H1 (cell line): ENCODE measurements at regions not wholly inside any gene's neighbourhood (a gene's known extent, or its start where the extent isn't known, plus 50 kb on each side); places are given as distances from the start of the nearest gene placed in this dataset.

Experiments used
- CTCF ChIA-PET: fragments of 300-600 bp; sonication (Branson Sonifier 250); formaldehyde crosslinking; loops from one replicate; lab custom pipeline; 2021; ENCODE audit not compliant: partially characterized antibody; lab: Charles Lee
- POLR2A ChIA-PET: fragments of 300-600 bp; sonication (Branson Sonifier 250); formaldehyde crosslinking; loops from one replicate; lab custom pipeline; 2021; ENCODE audit warnings: inconsistent platforms; ENCODE audit not compliant: partially characterized antibody; lab: Charles Lee
- DNase-seq, 2 experiments: peaks; one replicate each; pipeline versions ENCODE4 v3.0.0 to v3.0.0-alpha.2; 2010 to 2022; ENCODE audit warnings: low spot score in 2 of 2, low read depth in 1 of 2, mixed read lengths in 1 of 2
- FAIRE-seq: peaks from 2 replicates; lab custom pipeline; 2011; peaks lifted over from hg19 to GRCh38; lab: Jason Lieb, UNC
- H2AFZ ChIP-seq: 2 replicates; pipeline ENCODE4 v1.8.1; 2012; ENCODE audit warnings: low read length, inconsistent platforms
- H2AK5ac ChIP-seq: 2 replicates; pipeline ENCODE4 v1.6.1; 2013; ENCODE audit warnings: low read depth, low read length
- H2BK120ac ChIP-seq: replicated peaks from 2 replicates; pipeline ENCODE3; 2013; ENCODE audit warnings: low read depth, low read length, inconsistent platforms
- H2BK12ac ChIP-seq: 2 replicates; pipeline ENCODE4 v1.6.1; 2013; ENCODE audit warnings: low read depth, low read length
- H2BK15ac ChIP-seq: 2 replicates; pipeline ENCODE4 v1.6.1; 2013; ENCODE audit warnings: low read length
- H2BK20ac ChIP-seq: 2 replicates; pipeline ENCODE4 v1.6.1; 2013; ENCODE audit warnings: low read length
- H2BK5ac ChIP-seq: 2 replicates; pipeline ENCODE4 v1.6.1; 2013; ENCODE audit warnings: low read depth, low read length
- H3K14ac ChIP-seq: 2 replicates; pipeline ENCODE4 v1.6.1; 2013; ENCODE audit warnings: inconsistent platforms; ENCODE audit not compliant: insufficient read length
- H3K18ac ChIP-seq: 2 replicates; pipeline ENCODE4 v1.6.1; 2013; ENCODE audit warnings: low read length; ENCODE audit errors: extremely low read depth
- H3K23ac ChIP-seq: 2 replicates; pipeline ENCODE4 v1.6.1; 2013; ENCODE audit warnings: inconsistent platforms; ENCODE audit not compliant: insufficient read length
- H3K23me2 ChIP-seq: 2 replicates; pipeline ENCODE4 v1.6.1; 2013; ENCODE audit warnings: low read depth, low read length
- H3K27ac ChIP-seq: 2 replicates; pipeline ENCODE4 v1.6.1; 2011; ENCODE audit warnings: low read depth, low read length, inconsistent platforms
- H3K27me3 ChIP-seq, 4 experiments: replicated peaks in 1 of 4; 1 replicate in 1 of 4; 2 replicates in 3 of 4; pipeline versions ENCODE4 v1.6.1 to v1.8.1; 2011 to 2013; ENCODE audit warnings: low read length in 3 of 4, mild to moderate bottlenecking in 3 of 4, inconsistent platforms in 2 of 4, mixed read lengths in 2 of 4, moderate library complexity in 1 of 4; ENCODE audit not compliant: control insufficient read depth in 3 of 4, insufficient read depth in 3 of 4; ENCODE audit errors: extremely low read depth in 1 of 4
- H3K36me3 ChIP-seq, 4 experiments: 2 replicates each; pipeline versions ENCODE4 v1.6.1 to v1.8.1; 2011 to 2013; ENCODE audit warnings: mild to moderate bottlenecking in 4 of 4, low read length in 3 of 4, moderate library complexity in 2 of 4, control low read depth in 1 of 4, inconsistent platforms in 1 of 4; ENCODE audit not compliant: insufficient read depth in 4 of 4, control insufficient read depth in 2 of 4
- H3K4ac ChIP-seq: replicated peaks from 2 replicates; pipeline ENCODE3; 2013; ENCODE audit warnings: low read length, low read depth, mixed read lengths, inconsistent platforms; ENCODE audit not compliant: insufficient read length
- H3K4me1 ChIP-seq, 4 experiments: replicated peaks in 1 of 4; 1 replicate in 1 of 4; 2 replicates in 3 of 4; pipeline versions ENCODE4 v1.6.1 to v1.8.1; 2011 to 2013; ENCODE audit warnings: low read length in 3 of 4, inconsistent platforms in 2 of 4, mixed read lengths in 1 of 4; ENCODE audit not compliant: insufficient read depth in 4 of 4, control insufficient read depth in 3 of 4
- H3K4me2 ChIP-seq, 2 experiments: 2 replicates each; pipeline versions ENCODE4 v1.6.1 to v1.8.1; 2011 to 2013; ENCODE audit warnings: low read depth in 2 of 2, low read length in 2 of 2, control low read depth in 1 of 2, inconsistent platforms in 1 of 2, mild to moderate bottlenecking in 1 of 2; ENCODE audit not compliant: insufficient read depth in 1 of 2
- H3K4me3 ChIP-seq, 4 experiments: fragments of 200-600, 300-600 bp in 1 of 4; sonication (generic), shearing (Covaris generic), sonication (Bioruptor Twin) in 1 of 4; 2 replicates each; pipeline versions ENCODE4 v1.5.1 to v1.8.1; 2011 to 2016; ENCODE audit warnings: low read length in 4 of 4, low read depth in 3 of 4, control low read depth in 2 of 4, inconsistent platforms in 2 of 4, mild to moderate bottlenecking in 2 of 4, mixed read lengths in 1 of 4, moderate library complexity in 1 of 4; ENCODE audit not compliant: insufficient read depth in 2 of 4; ENCODE audit errors: extremely low read depth in 1 of 4
- H3K56ac ChIP-seq: replicated peaks from 2 replicates; pipeline ENCODE3; 2013; ENCODE audit warnings: low read depth, mild to moderate bottlenecking, mixed read lengths, low read length, inconsistent platforms; ENCODE audit not compliant: insufficient read length
- H3K79me1 ChIP-seq: 2 replicates; pipeline ENCODE4 v1.6.1; 2013; ENCODE audit warnings: low read depth, low read length, control low read depth
- H3K79me2 ChIP-seq, 2 experiments: 2 replicates each; pipeline versions ENCODE4 v1.6.1 to v1.8.1; 2012 to 2013; ENCODE audit warnings: low read length in 2 of 2, mild to moderate bottlenecking in 2 of 2, inconsistent platforms in 1 of 2; ENCODE audit not compliant: insufficient read depth in 2 of 2, control insufficient read depth in 1 of 2
- H3K9ac ChIP-seq, 4 experiments: replicated peaks in 1 of 4; 1 replicate in 1 of 4; 2 replicates in 3 of 4; pipeline versions ENCODE4 v1.6.1 to v1.8.1; 2011 to 2013; ENCODE audit warnings: low read depth in 3 of 4, low read length in 3 of 4, control low read depth in 2 of 4, mild to moderate bottlenecking in 2 of 4, moderate library complexity in 2 of 4, inconsistent platforms in 1 of 4; ENCODE audit errors: extremely low read depth in 1 of 4
- H3K9me3 ChIP-seq, 2 experiments: 2 replicates each; pipeline versions ENCODE4 v1.6.1 to v1.8.1; 2012 to 2013; ENCODE audit warnings: mild to moderate bottlenecking in 2 of 2, moderate library complexity in 2 of 2, control low read depth in 1 of 2, inconsistent platforms in 1 of 2, low read depth in 1 of 2, low read length in 1 of 2, mixed read lengths in 1 of 2; ENCODE audit not compliant: insufficient read depth in 2 of 2
- H4K20me1 ChIP-seq, 2 experiments: replicated peaks in 1 of 2; 2 replicates each; pipeline versions ENCODE3 to v1.8.1; 2011 to 2013; ENCODE audit warnings: inconsistent platforms in 2 of 2, low read length in 2 of 2, mild to moderate bottlenecking in 1 of 2; ENCODE audit not compliant: insufficient read depth in 2 of 2, control insufficient read depth in 1 of 2
- H4K5ac ChIP-seq: 2 replicates; pipeline ENCODE4 v1.6.1; 2013; ENCODE audit warnings: low read length, low read depth, mixed read lengths, inconsistent platforms; ENCODE audit not compliant: insufficient read length
- H4K8ac ChIP-seq: 2 replicates; pipeline ENCODE4 v1.8.0; 2013; ENCODE audit warnings: mild to moderate bottlenecking, moderate library complexity, low read length, inconsistent platforms; ENCODE audit not compliant: insufficient read depth; ENCODE audit errors: extremely low read depth
- H4K91ac ChIP-seq: replicated peaks from 2 replicates; pipeline ENCODE3; 2013; ENCODE audit warnings: low read length, mixed read lengths, inconsistent platforms; ENCODE audit not compliant: insufficient read length
- HDAC2 ChIP-seq, 2 experiments: fragments of 300-600 bp in 1 of 2; sonication (generic) in 1 of 2; IDR thresholded peaks; 2 replicates each; pipeline ENCODE4 v1.6.1; 2011 to 2012; ENCODE audit warnings: low read depth in 2 of 2, low read length in 2 of 2, mild to moderate bottlenecking in 2 of 2, moderate library complexity in 2 of 2, borderline replicate concordance in 1 of 2, inconsistent platforms in 1 of 2
- KDM4A ChIP-seq: IDR thresholded peaks from one replicate; pipeline ENCODE4 v1.7.1; 2012; ENCODE audit warnings: low read depth, mild to moderate bottlenecking, moderate library complexity, low read length, inconsistent platforms; ENCODE audit not compliant: severe bottlenecking
- RAD21 ChIP-seq, 2 experiments: IDR thresholded peaks in 1 of 2; conservative IDR thresholded peaks in 1 of 2; 2 replicates each; pipeline ENCODE4 v1.6.1; 2011; ENCODE audit warnings: low read depth in 2 of 2, low read length in 2 of 2, improper control_type of control experiment in 1 of 2, inconsistent platforms in 1 of 2, mild to moderate bottlenecking in 1 of 2, moderate library complexity in 1 of 2
- SIRT6 ChIP-seq: IDR thresholded peaks from one replicate; pipeline ENCODE4 v1.7.1; 2012; ENCODE audit warnings: low read length, inconsistent platforms
- WGBS, 2 experiments: shearing (Covaris generic) in 1 of 2; methylation state at CpG; one replicate each; pipeline versions ENCODE4 v1.1.6 to v1.1.7; 2013 to 2015; ENCODE audit warnings: low lambda C conversion rate in 2 of 2, mixed read lengths in 2 of 2, inconsistent platforms in 1 of 2, low coverage in 1 of 2, missing lambda C conversion rate in 1 of 2; ENCODE audit not compliant: insufficient replicate concordance in 2 of 2, insufficient coverage in 1 of 2, insufficient read length in 1 of 2; ENCODE audit errors: extremely low coverage in 1 of 2, missing lambda C conversion rate in 1 of 2; 5-methylcytosine and 5-hydroxymethylcytosine counted together
- TF ChIP-seq, protein P1 (sequence below), 3 experiments: IDR thresholded peaks; 1 replicate in 2 of 3; 2 replicates in 1 of 3; pipeline versions ENCODE4 v1.5.1 to v1.6.1; 2011; ENCODE audit warnings: low read length in 3 of 3, mild to moderate bottlenecking in 3 of 3, inconsistent platforms in 2 of 3, low read depth in 1 of 3, moderate library complexity in 1 of 3; ENCODE audit not compliant: insufficient read depth in 1 of 3; ENCODE audit errors: control extremely low read depth in 1 of 3
- TF ChIP-seq, protein P2 (sequence below): IDR thresholded peaks from 2 replicates; pipeline ENCODE4 v1.6.1; 2012; ENCODE audit warnings: inconsistent platforms

DNA sequence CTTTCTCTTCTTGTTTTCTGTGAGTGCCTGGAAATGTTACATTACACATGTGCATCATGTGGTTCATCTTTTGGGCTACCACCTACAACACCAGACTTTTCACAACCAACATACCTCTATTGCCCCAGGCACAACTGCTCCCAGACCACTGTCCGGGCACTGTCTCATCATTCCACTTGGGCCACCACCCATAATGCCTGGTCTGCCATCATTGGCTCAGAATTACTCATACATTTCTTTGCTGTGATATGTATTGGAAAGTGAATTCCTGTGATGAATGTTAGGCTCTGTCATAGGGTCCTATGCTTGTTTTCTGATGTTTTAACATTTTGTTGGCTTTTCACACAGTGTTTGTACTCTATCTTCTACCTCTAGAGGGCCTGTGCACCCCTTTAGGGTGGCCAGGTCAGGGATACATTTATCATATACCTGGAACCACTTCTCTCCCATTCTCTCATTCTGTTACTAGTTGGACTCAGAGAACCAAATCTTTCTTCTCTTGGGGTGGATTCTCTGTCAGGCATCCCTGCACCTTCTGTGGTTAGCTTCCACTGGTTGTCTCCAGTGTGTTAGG, 172.8 kb downstream of the NHLRC3 start:
- no peak overlapping the region for H2AFZ ChIP-seq
- no peak overlapping the region for H3K9ac ChIP-seq
- H3K36me3 ChIP-seq: no peaks in the 10 kb centered on the region
- no peak overlapping the region for H3K4me3 ChIP-seq
- POLR2A ChIA-PET: no interaction called here
- no peaks in the 10 kb centered on the region for H3K9me3 ChIP-seq
- no peak for FAIRE-seq
- H4K5ac ChIP-seq: no peak overlapping the region
- CTCF ChIA-PET: interaction anchor here (0.6 to 3.2 kb wide), 14 partner anchors 9 to 405 kb away, joined by 3 to 14 read pairs (median 4); no protein-coding TSS in a partner anchor
- H3K27ac ChIP-seq: no peak overlapping the region
- H3K79me2 ChIP-seq: no peaks in the 10 kb centered on the region
- H2BK120ac ChIP-seq: no peak overlapping the region
- H2BK15ac ChIP-seq: no peak overlapping the region
- 87% methylated on average over 1 of the region's 1 CpG; no CpG with 5 or more reads in 1 of the 2 experiments for WGBS, 2 experiments
- no peak overlapping the region for H3K4ac ChIP-seq
- no peaks in the 10 kb centered on the region for H3K23me2 ChIP-seq
- no peaks in the 10 kb centered on the region for H3K4me1 ChIP-seq
- no peaks in the 10 kb centered on the region for H4K20me1 ChIP-seq
- H2BK12ac ChIP-seq: no peak overlapping the region
- no peaks in the 10 kb centered on the region for H3K27me3 ChIP-seq
- TF ChIP-seq HDAC2 (IDR thresholded peaks at IDR 0.05; ENCODE audit: borderline replicate concordance in 1 of 2, low read depth in 2 of 2, low read length in 2 of 2) (no peak), KDM4A (no peak), RAD21 (IDR thresholded peaks at IDR 0.05 in 1 of 2, conservative IDR thresholded peaks at IDR 0.05 in 1 of 2; ENCODE audit: low read depth in 2 of 2, low read length in 2 of 2) (peak; percentile 48 to 49), SIRT6 (no peak)
- TF ChIP-seq, protein P1, sequence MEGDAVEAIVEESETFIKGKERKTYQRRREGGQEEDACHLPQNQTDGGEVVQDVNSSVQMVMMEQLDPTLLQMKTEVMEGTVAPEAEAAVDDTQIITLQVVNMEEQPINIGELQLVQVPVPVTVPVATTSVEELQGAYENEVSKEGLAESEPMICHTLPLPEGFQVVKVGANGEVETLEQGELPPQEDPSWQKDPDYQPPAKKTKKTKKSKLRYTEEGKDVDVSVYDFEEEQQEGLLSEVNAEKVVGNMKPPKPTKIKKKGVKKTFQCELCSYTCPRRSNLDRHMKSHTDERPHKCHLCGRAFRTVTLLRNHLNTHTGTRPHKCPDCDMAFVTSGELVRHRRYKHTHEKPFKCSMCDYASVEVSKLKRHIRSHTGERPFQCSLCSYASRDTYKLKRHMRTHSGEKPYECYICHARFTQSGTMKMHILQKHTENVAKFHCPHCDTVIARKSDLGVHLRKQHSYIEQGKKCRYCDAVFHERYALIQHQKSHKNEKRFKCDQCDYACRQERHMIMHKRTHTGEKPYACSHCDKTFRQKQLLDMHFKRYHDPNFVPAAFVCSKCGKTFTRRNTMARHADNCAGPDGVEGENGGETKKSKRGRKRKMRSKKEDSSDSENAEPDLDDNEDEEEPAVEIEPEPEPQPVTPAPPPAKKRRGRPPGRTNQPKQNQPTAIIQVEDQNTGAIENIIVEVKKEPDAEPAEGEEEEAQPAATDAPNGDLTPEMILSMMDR (IDR thresholded peaks at IDR 0.05; ENCODE audit: control extremely low read depth in 1 of 3, insufficient read depth in 1 of 3, low read depth in 1 of 3, low read length in 3 of 3): peak in 2 of 3 experiments; percentile 24 to 43; a peak in 2 of 4 replicates
- TF ChIP-seq, protein P2, sequence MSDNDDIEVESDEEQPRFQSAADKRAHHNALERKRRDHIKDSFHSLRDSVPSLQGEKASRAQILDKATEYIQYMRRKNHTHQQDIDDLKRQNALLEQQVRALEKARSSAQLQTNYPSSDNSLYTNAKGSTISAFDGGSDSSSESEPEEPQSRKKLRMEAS: no peak
- DNase-seq: no peak
- no peak overlapping the region for H3K4me2 ChIP-seq
- H2BK20ac ChIP-seq: no peak overlapping the region
- H2BK5ac ChIP-seq: no peak overlapping the region
- H3K18ac ChIP-seq: no peak overlapping the region
- no peaks in the 10 kb centered on the region for H3K79me1 ChIP-seq
- H3K14ac ChIP-seq: no peak overlapping the region
- H4K8ac ChIP-seq: no peak overlapping the region
- H4K91ac ChIP-seq: no peak overlapping the region
- no peak overlapping the region for H3K56ac ChIP-seq
- H2AK5ac ChIP-seq: no peak overlapping the region
- H3K23ac ChIP-seq: no peak overlapping the region
